T-cell (primary cell): ENCODE measurements at regions not wholly inside any gene's neighbourhood (a gene's known extent, or its start where the extent isn't known, plus 50 kb on each side); places are given as distances from the start of the nearest gene placed in this dataset.

Experiments
- ATAC-seq, 4 experiments: fragments of 200-7000 bp in 3 of 4; fragments of 150-1000 bp in 1 of 4; cut with Tn5 transposase; replicated peaks in 1 of 4; 1 replicate in 3 of 4; 2 replicates in 1 of 4; pipeline ENCODE4 v1.10.0; 2021; ENCODE audit warnings: moderate library complexity in 3 of 4, mild to moderate bottlenecking in 2 of 4, moderate number of reproducible peaks in 1 of 4
- CTCF ChIA-PET, 2 donors: fragments of 300-600 bp; sonication (Branson Sonifier 250); formaldehyde crosslinking; loops; one replicate each; lab custom pipeline; 2022; ENCODE audit warnings: antibody characterized with exemption in 2 of 2; lab: Charles Lee
- POLR2A ChIA-PET, 2 donors: fragments of 300-600 bp; sonication (Branson Sonifier 250); formaldehyde crosslinking; loops; one replicate each; lab custom pipeline; 2022; ENCODE audit warnings: antibody characterized with exemption in 2 of 2; lab: Charles Lee
- DNase-seq, 35 experiments: peaks; one replicate each; pipeline versions ENCODE4 v3.0.0 to v3.0.0-alpha.2; 2013 to 2023
- H3K27ac ChIP-seq: one replicate; pipeline ENCODE4 v1.5.1; 2013; ENCODE audit warnings: low read length
- H3K27me3 ChIP-seq, 2 experiments: replicated peaks in 1 of 2; 1 replicate in 1 of 2; 2 replicates in 1 of 2; pipeline versions ENCODE4 v1.6.1 to v1.7.0; 2013; ENCODE audit warnings: low read length in 1 of 2, mixed read lengths in 1 of 2; ENCODE audit not compliant: control insufficient read depth in 2 of 2, insufficient read depth in 2 of 2; ENCODE audit errors: extremely low read depth in 1 of 2
- H3K36me3 ChIP-seq, 2 donors: 1 replicate in 1 of 2; 2 replicates in 1 of 2; pipeline versions ENCODE4 v1.6.1 to v1.7.0; 2013; ENCODE audit warnings: low read length in 1 of 2; ENCODE audit not compliant: control insufficient read depth in 2 of 2, insufficient read depth in 1 of 2; ENCODE audit errors: extremely low read depth in 1 of 2
- H3K4me1 ChIP-seq, 2 experiments: 1 replicate in 1 of 2; 2 replicates in 1 of 2; pipeline versions ENCODE4 v1.6.1 to v1.7.0; 2013; ENCODE audit warnings: low read length in 2 of 2, mixed read lengths in 1 of 2; ENCODE audit not compliant: insufficient read depth in 2 of 2, control insufficient read depth in 1 of 2; ENCODE audit errors: extremely low read depth in 1 of 2
- H3K4me3 ChIP-seq, 2 donors: 1 replicate in 1 of 2; 2 replicates in 1 of 2; pipeline versions ENCODE4 v1.5.1 to v1.7.0; 2013; ENCODE audit warnings: mild to moderate bottlenecking in 2 of 2, low read length in 1 of 2, moderate library complexity in 1 of 2; ENCODE audit not compliant: control insufficient read depth in 1 of 2; ENCODE audit errors: extremely low read depth in 1 of 2
- H3K9me3 ChIP-seq: 2 replicates; pipeline ENCODE4 v1.7.0; 2013
- H3K27ac Mint-ChIP-seq, 2 donors: one replicate each; pipeline ENCODE4 v1.8.0; 2020 to 2021; ENCODE audit warnings: mild to moderate bottlenecking in 2 of 2, mixed read lengths in 2 of 2
- H3K27me3 Mint-ChIP-seq, 2 donors: one replicate each; pipeline ENCODE4 v1.8.0; 2021 to 2022; ENCODE audit warnings: mixed read lengths in 2 of 2
- H3K36me3 Mint-ChIP-seq: one replicate; pipeline ENCODE4 v1.8.0; 2021; ENCODE audit warnings: mixed read lengths
- H3K4me1 Mint-ChIP-seq, 3 donors: one replicate each; pipeline ENCODE4 v1.8.0; 2020 to 2022; ENCODE audit warnings: mixed read lengths in 3 of 3, mild to moderate bottlenecking in 1 of 3
- H3K4me3 Mint-ChIP-seq, 3 donors: one replicate each; pipeline ENCODE4 v1.8.0; 2020 to 2022; ENCODE audit warnings: mild to moderate bottlenecking in 3 of 3, mixed read lengths in 3 of 3, moderate library complexity in 3 of 3
- H3K9me3 Mint-ChIP-seq, 3 donors: one replicate each; pipeline ENCODE4 v1.8.0; 2020 to 2022; ENCODE audit warnings: mixed read lengths in 3 of 3
- WGBS: methylation state at CpG from one replicate; pipeline ENCODE4 v1.1.5; 2013; ENCODE audit warnings: missing lambda C conversion rate; ENCODE audit not compliant: insufficient coverage; 5-methylcytosine and 5-hydroxymethylcytosine counted together

DNA sequence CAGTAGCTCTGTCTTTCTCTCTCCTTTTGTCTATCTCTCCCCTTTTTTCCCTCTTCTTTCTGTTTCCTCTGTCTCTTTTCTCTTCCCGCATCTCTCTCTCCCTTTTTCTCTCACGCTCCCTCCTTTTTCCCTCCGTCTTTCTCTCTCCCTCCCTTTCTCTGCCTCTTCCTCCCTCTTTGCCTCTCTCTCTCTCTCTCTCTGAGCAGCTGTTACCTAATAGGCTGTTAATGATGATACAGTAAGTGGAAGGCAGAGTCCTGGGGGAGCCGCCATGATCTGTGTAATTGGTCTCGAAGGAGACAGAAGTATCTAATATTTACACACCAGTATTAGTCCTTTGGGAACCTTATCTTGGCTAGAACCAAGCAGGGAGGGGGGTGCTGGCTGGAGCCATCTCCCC, 136.1 kb upstream of the CIBAR2 start:
- CTCF ChIA-PET: interaction anchor here in 1 of 2 donors (0.7 kb wide), 1 partner anchor 10 kb away, joined by 4 read pairs; no protein-coding TSS in a partner anchor

DNA sequence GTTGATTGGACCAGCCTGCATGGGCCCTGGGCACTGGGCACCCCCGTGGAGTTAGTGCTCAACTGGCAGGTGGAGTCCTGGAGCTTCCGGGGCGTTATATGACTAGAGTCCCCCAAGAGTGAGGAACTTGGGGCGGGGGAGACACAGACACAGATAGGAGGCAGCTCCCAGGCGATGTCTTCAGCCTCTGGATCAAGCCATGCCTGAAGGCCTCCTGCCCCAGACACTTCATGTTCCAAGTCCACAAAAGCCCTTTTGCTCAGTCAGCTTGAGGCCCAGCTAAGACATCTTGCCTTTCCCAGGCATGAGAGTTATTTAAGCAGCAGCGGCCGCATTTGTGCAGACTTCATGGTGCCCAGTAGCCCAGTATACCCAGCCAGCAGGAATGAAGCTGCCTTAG, 136.6 kb upstream of the CIBAR2 start:
- 97% methylated on average over 5 of the region's 7 CpGs for WGBS
- Mint-ChIP-seq H3K27ac (no peak overlapping the region), H3K36me3 (no peaks in the 10 kb centered on the region), H3K4me3 (no peak overlapping the region), H3K27me3 (peaks cover 9% of the 10 kb centered on the region in 2 donors), H3K4me1 (peaks cover 4 to 8% (median 6%) of the 10 kb centered on the region in 3 donors), H3K9me3 (no peaks in the 10 kb centered on the region)
- Histone ChIP-seq H3K9me3 (no peaks in the 10 kb centered on the region), H3K36me3 (no peaks in the 10 kb centered on the region), H3K4me1 (peaks cover 0 to 17% of the 10 kb centered on the region in 2 experiments), H3K27me3 (peaks cover 0 to 38% of the 10 kb centered on the region in 2 experiments), H3K27ac (no peak overlapping the region), H3K4me3 (no peak overlapping the region)
- ATAC-seq: no peak
- POLR2A ChIA-PET: no interaction called here
- DNase-seq: no peak
- CTCF ChIA-PET: no interaction called here

More for the DNA sequence above, 136.1 kb upstream of the CIBAR2 start:
- POLR2A ChIA-PET: no interaction called here
- peaks cover 11% of the 10 kb centered on the region in 2 donors for H3K27me3 Mint-ChIP-seq
- WGBS: 40% methylated on average over 1 of the region's 5 CpGs
- Histone ChIP-seq H3K27me3 (peaks cover 0 to 34% of the 10 kb centered on the region in 2 experiments), H3K36me3 (no peaks in the 10 kb centered on the region), H3K9me3 (no peaks in the 10 kb centered on the region), H3K4me3 (no peak overlapping the region), H3K4me1 (peaks cover 0 to 16% of the 10 kb centered on the region in 2 experiments), H3K27ac (no peak overlapping the region)
- H3K4me3 Mint-ChIP-seq: no peak overlapping the region
- peaks cover 4 to 8% (median 6%) of the 10 kb centered on the region in 3 donors for H3K4me1 Mint-ChIP-seq
- ATAC-seq: no peak
- no peak overlapping the region for H3K27ac Mint-ChIP-seq
- no peaks in the 10 kb centered on the region for H3K36me3 Mint-ChIP-seq
- H3K9me3 Mint-ChIP-seq: no peaks in the 10 kb centered on the region
- DNase-seq: no peak

DNA sequence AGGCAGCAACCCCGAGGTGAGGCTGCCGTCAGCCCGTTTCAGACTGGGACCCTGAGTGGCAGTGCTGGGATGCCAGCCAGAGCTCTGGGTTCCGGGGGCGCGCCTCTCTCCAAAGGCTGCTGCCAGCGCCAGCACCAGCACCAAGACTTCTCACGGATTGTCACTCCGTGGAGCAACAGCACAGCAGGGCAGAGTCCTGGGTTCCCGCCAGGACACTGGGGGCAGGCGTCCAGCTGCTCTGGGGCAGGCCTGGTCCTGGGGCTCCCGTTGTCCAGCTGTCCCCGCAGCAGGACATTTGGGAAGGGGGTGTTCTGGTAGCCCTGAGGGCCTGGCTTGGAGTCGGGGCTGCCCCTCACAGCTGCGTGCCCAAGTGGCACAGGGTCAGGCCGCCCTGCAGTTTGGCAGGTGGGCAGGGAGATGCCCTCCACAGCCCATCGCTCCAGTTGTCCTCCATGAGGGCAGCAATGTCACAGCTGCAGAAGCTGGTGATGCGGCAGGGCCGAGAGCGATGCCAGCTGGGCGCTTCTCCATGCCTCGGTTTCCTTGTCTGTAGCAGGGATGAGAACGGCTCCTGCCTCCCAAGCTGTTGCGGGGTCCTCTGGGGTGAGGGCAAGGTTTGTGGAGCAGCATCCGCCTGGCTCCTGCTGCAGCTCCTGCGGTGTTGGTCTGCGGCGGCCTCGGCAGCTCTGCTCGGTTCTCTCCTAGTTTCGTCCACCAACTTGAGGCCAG, 137.3 kb upstream of the CIBAR2 start:
- Mint-ChIP-seq H3K27ac (no peak overlapping the region), H3K27me3 (peaks cover 9% of the 10 kb centered on the region in 2 donors), H3K4me3 (no peak overlapping the region), H3K4me1 (peaks cover 4 to 8% (median 6%) of the 10 kb centered on the region in 3 donors), H3K36me3 (no peaks in the 10 kb centered on the region), H3K9me3 (no peaks in the 10 kb centered on the region)
- no peak overlapping the region for H3K27ac ChIP-seq
- H3K36me3 ChIP-seq: no peaks in the 10 kb centered on the region
- ATAC-seq (no peak), DNase-seq (no peak)
- CTCF ChIA-PET: no interaction called here
- WGBS: 87% methylated on average over 19 of the region's 31 CpGs
- peaks cover 0 to 41% of the 10 kb centered on the region in 2 experiments for H3K27me3 ChIP-seq
- H3K4me1 ChIP-seq: peaks cover 0 to 17% of the 10 kb centered on the region in 2 experiments
- H3K4me3 ChIP-seq: no peak overlapping the region
- H3K9me3 ChIP-seq: no peaks in the 10 kb centered on the region
- POLR2A ChIA-PET: no interaction called here

DNA sequence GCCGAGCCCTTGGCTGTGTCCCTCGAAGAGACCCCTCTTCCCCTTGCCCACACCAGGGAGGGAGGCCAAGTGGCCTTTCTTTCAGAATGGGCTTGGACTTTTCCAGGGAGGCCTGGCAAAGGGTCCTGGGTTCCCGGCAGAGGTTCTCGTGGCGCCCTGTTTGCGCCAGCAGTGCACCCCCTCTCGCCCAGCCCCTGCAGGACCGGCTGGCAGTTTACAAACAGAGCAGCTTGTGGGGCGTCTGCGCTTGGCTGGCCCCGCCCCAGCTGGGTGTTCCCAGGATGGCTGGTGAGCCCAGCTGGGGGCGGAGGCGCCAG, 137.8 kb upstream of the CIBAR2 start:
- ChIA-PET POLR2A (no interaction called here), CTCF (no interaction called here)
- Mint-ChIP-seq H3K9me3 (no peaks in the 10 kb centered on the region), H3K4me3 (no peak overlapping the region), H3K27ac (no peak overlapping the region), H3K4me1 (peaks cover 4 to 8% (median 6%) of the 10 kb centered on the region in 3 donors), H3K27me3 (peaks cover 9% of the 10 kb centered on the region in 2 donors), H3K36me3 (no peaks in the 10 kb centered on the region)
- Histone ChIP-seq H3K9me3 (no peaks in the 10 kb centered on the region), H3K4me1 (peaks cover 0 to 17% of the 10 kb centered on the region in 2 experiments), H3K4me3 (no peak overlapping the region), H3K27me3 (peaks cover 0 to 41% of the 10 kb centered on the region in 2 experiments), H3K27ac (no peak overlapping the region), H3K36me3 (no peaks in the 10 kb centered on the region)
- ATAC-seq (no peak), DNase-seq (no peak)
- 82% methylated on average over 12 of the region's 13 CpGs for WGBS

DNA sequence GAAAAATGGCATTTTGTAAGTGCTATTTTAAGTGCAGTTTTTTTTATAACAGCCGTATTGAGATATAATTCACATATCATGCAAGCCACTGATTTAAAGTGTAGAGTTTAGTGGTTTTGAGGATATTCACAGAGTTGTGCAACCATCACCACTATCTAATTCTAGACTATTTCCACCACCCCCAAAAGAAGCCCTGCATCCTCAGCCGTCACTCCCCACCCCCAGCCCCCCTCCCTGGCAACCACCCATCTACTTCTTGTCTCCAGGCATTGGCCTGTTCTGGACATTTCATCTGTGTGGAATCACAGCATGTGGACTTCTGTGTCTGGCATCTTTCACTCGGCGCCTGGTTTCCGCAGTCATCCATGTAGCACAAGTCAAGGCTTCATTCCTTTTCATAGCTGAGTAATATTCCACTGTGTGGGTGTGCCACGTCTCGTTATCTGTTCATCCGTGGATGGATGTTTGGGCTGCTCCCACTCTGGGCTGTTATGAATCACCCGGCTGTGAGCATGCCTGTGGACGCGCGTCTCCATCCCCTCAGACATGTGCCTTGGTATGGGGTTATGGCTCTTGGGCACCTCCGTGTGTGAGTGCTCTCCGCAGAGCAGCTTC, 138.4 kb upstream of the CIBAR2 start:
- ChIA-PET CTCF (interaction anchor here in 1 of 2 donors (0.6 kb wide), 1 partner anchor 1245 kb away, joined by 3 read pairs; no protein-coding TSS in a partner anchor), POLR2A (no interaction called here)
- Histone ChIP-seq H3K27me3 (peaks cover 0 to 38% of the 10 kb centered on the region in 2 experiments), H3K36me3 (no peaks in the 10 kb centered on the region), H3K9me3 (no peaks in the 10 kb centered on the region), H3K27ac (no peak overlapping the region), H3K4me1 (peaks cover 0 to 14% of the 10 kb centered on the region in 2 experiments), H3K4me3 (no peak overlapping the region)
- Mint-ChIP-seq H3K4me3 (no peak overlapping the region), H3K27ac (no peak overlapping the region), H3K9me3 (no peaks in the 10 kb centered on the region), H3K4me1 (peaks cover under 1 to 4% (median 2%) of the 10 kb centered on the region in 3 donors), H3K36me3 (no peaks in the 10 kb centered on the region), H3K27me3 (peaks cover 5% of the 10 kb centered on the region in 2 donors)
- DNase-seq (no peak), ATAC-seq (no peak)
- WGBS: 67% methylated on average over 2 of the region's 14 CpGs

DNA sequence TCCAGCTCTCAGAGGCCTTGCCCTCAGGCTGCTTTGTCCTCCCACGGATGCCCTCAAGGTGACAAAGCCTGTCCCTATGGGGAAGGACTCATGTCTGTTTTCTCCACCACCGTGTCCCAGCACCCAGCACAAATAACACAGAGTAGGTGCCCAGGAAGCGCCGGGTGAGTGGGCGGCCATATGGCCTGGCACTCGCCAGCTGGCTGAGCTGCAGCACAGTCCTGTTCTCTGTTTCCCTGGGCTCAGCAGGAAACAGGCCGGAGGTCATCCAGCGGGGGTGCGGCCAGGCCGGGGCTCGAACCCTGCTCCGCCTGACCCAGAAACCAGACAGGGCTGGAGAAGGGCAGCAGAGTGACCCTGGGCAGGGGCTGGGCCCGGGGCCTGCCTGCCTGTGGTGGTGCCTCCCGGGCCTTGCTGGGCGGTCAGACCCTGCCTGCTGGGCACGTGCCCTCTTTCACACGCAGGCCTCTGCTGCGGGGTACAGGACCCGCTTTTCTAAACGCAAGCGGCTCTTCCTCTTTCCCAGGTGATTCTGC, 139.0 kb upstream of the CIBAR2 start:
- 94% methylated on average over 21 of the region's 21 CpGs for WGBS
- Mint-ChIP-seq H3K4me1 (no peaks in the 10 kb centered on the region), H3K27ac (no peak overlapping the region), H3K27me3 (peaks cover 3 to 4% of the 10 kb centered on the region in 2 donors), H3K4me3 (no peak overlapping the region), H3K36me3 (no peaks in the 10 kb centered on the region), H3K9me3 (no peaks in the 10 kb centered on the region)
- peaks cover 0 to 11% of the 10 kb centered on the region in 2 experiments for H3K4me1 ChIP-seq
- no peak overlapping the region for H3K27ac ChIP-seq
- ATAC-seq (no peak), DNase-seq (no peak)
- POLR2A ChIA-PET: no interaction called here
- no peaks in the 10 kb centered on the region for H3K36me3 ChIP-seq
- CTCF ChIA-PET: interaction anchor here in 1 of 2 donors (0.6 kb wide), 1 partner anchor 1245 kb away, joined by 3 read pairs; no protein-coding TSS in a partner anchor
- H3K9me3 ChIP-seq: no peaks in the 10 kb centered on the region
- H3K4me3 ChIP-seq: no peak overlapping the region
- peaks cover 0 to 33% of the 10 kb centered on the region in 2 experiments for H3K27me3 ChIP-seq
